Right ventricle myocardium superior (tissue), 1 donor: ENCODE measurements at regions not wholly inside any gene's neighbourhood (a gene's known extent, or its start where the extent isn't known, plus 50 kb on each side); places are given as distances from the start of the nearest gene placed in this dataset.
A peak's percentile ranks its signal among the peaks of the same experiment; 100 is the strongest.

ENCODE experiments used
- ATAC-seq: fragments of 200-7000 bp; cut with Tn5 transposase; one replicate; pipeline ENCODE4 v1.9.1; 2020; ENCODE audit warnings: mild to moderate bottlenecking; ENCODE audit not compliant: poor library complexity
- DNase-seq: peaks from one replicate; pipeline ENCODE4 v3.0.0-alpha.2; 2020
- intact Hi-C: fragments of 100-400 bp; cut with DNase I; formaldehyde crosslinking; loops from one replicate; pipeline ENCODE4 v1.11.2; 2022
- donor health status: DM: no; HTN: yes; CAD: no; lungs with severe emphysema.

DNA sequence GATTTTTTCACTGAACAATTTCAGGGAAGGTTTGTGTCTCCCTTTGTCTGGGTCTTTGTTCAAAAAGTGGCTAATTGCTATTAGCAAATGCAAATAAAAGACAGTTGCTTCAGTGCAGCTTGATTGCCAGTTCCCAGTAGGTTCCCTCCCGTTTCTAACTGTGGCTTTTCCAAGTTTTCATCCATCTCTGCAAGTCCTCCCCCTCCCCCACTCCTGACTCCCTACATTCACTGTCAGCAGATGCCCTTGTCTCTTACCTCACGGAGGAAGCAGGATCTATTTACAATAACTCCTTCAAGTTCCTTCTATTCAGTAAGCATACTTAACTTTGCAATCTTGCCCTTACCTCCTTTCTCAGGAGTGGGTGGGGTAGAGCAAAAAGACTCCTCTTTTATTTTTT lies 55.4 kb upstream of the SCEL start:
- ATAC-seq (no peak), DNase-seq (no peak)
- intact Hi-C loops = no loop called here

DNA sequence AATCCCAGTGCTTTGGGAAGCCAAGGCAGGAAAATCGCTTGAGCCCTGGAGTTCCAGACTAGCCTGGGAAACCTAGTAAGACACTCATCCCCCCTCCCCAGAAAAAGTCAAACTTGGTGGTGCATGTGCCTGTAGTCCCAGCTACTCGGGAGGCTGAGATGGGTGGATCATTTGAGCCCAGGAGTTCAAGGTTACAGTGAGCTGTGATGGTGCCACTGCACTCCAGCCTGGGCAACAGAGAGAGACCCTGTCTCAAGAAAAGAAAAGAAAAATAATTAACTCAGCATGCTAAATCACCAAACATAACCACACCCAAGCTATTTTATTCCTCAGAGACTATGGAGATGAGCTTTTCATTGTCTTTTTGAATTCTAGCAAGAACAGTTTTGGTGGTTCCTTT lies 56.2 kb upstream of the SCEL start:
- DNase-seq (no peak), ATAC-seq (no peak)
- intact Hi-C loops = no loop called here

DNA sequence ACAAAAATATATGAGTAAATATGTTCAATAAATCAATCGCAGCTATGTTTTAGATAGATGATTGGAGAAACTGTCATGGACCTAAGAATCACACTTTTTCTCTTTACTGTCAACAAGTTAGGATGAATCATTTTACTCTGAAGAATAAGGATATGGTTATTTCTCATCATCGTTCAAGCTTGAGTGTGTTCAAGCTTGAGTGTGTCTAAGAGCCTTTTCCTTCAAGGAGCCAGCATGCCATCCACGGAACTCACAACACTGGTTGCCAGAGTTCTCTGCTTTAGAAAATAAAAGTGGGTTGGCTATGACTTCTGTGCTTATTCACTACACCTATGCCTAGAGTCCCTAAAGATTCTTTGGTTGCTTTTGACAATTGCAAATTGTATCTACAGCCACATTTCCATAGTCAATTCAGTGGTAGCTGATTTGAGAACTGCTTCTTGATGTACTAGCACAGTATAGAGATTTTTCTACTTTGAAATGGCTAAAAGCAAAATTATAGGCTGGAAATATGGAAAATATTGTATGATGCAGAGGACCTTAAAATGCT lies 58.1 kb upstream of the SCEL start:
- ATAC-seq (no peak), DNase-seq (no peak)
- intact Hi-C loops = no loop called here

DNA sequence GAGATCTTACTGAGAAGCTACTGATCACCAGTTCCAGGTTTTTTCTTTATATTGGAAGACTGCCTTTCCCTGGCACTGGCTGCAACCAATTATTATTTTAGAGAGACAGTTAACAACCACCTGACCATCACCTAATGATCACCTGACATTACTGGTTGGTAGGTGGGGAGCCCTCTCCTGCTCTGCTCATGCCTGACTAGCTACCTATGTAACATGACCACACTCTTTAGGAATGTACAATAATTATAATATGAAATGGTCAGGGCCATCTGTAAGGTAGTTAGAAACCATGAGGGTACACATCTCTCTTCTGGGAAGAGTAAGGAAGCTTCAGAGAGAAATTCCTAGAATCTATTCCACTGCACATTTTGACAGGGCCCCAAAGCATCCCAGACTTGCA lies 59.0 kb upstream of the SCEL start:
- intact Hi-C loops = no loop called here
- ATAC-seq = no peak
- DNase-seq = no peak

DNA sequence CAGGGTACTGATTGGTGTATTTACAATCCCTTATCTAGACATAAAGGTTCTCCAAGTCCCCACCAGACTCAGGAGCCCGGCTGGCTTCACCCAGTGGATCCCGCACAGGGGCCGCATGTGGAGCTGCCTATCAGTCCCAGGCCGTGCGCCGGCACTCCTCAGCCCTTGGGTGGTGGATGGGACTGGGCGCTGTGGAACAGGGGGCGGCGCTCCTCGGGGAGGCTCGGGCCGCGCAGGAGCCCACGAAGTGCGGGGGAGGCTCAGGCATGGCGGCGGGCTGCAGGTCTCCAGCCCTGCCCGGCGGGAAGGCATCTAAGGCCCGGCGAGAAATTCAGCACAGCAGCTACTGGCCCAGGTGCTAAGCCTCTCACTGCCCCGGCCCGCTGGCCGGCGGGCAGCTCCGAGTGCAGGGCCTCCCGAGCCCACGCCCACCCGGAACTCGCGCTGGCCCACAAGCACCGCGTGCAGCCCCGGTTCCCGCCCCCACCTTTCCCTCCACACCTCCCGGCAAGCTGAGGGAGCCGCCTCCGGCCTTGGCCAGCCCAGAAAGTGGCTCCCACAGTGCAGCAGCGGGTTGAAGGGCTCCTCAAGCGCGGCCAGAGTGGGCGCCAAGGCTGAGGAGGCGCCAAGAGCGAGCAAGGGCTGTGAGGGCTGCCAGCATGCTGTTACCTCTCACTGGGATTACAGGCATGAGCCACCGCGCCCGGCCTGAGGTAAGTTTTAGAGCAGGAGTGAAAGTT lies 60.0 kb upstream of the SCEL start:
- intact Hi-C loops = no loop called here
- ATAC-seq = no peak
- peak; percentile 39 for DNase-seq

DNA sequence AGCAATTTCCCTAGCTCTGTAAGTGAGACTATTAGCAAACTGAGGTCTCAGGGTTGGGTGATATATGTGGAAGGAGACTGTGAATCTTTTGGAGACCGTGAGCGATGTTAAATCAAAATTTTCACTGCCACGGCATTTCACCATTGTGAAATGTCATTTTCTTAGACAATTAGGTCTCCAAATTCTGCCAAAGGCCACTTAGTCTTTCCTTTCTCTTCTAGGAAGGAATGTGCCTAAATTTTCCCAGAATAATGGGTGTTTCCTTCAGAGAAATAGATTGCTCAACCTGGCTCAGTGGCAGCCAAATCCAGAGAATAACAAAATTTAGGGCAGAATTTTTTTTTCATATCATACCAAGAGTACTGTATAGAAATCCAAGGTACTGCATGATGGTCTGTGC lies 64.5 kb upstream of the SCEL start:
- intact Hi-C loops = no loop called here
- ATAC-seq = peak; percentile 74
- DNase-seq = no peak

DNA sequence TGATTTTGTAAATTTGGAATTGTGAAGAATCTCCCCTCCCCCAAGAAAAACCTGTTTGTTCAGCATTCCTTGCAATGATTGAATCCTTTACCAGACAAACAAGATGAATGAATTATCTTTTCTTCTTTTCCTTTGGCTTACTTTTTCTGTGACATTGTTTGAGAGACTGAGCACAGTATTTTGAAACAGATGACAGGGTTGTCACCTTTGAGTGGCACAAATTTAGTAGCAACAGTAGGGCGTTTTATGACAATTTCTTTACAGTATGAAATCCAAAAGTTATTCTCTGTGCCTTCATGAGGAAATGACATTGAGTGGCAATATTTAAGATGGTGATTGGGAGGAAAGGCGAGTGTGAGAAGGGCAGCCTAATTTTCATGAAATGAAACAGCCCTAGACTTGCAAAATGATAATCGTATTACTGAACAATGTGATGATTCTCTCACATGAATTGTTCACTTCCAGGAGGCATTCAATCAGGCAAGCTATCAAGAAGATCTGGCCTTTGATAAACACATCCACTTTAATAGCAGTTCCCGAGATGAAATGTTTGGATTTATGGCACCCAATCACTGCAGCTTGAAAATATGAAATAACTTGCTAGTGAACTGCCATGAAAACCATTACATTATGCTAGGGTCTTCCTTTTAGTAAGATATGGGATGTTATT lies 68.6 kb upstream of the SCEL start:
- intact Hi-C loops = no loop called here
- ATAC-seq = no peak
- no peak for DNase-seq

DNA sequence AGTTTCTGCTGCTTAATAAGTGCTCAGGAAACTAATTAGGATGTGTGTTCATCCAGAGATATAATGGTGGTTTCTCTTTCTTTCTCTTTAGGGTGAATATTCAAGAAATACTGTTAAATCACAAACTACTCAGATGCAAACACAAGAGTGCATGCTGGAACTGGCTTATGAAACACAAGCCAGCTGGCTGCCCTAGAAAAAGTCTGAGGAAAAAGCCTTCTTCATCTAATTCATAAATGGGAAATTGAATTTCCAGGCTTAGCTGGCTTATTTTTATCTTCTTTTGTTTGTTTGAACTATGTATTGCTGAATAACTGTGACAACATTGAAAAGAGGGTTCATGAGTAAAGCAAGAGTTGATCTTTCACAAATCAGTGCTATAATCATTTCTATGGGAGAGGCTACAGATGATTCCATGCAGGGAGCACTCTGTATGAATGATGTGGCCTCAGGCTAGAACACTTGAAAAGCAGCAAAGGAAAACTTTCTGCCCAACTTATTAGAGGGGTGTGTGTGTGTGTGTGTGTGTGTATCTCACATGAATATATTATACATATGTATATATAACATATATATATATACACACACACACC lies 69.8 kb upstream of the SCEL start:
- intact Hi-C loops = no loop called here
- peak; percentile 41 for ATAC-seq

DNA sequence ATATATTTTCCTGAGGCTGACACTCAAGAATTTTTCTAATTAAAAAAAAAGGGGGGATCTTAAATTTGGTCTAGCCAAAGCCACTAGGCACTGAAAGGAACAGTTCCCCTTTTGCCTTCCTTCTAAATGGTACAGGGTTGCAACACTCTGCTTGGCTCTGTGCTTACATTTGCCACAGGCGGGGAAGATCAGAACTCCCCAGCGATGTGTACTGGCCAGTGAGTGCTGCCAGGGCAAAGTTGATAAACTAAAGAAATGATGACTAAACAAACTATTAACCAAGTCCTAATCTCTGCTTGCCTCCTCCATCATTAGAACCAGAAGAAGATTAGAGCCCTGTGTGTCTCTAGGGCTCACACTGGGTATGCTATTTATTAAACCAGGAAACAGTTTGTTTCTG lies 75.3 kb upstream of the SCEL start:
- ATAC-seq (peak; percentile 95), DNase-seq (peak; percentile 75)
- intact Hi-C loops = no loop called here

More for the DNA sequence above, 69.8 kb upstream of the SCEL start:
- DNase-seq = no peak

DNA sequence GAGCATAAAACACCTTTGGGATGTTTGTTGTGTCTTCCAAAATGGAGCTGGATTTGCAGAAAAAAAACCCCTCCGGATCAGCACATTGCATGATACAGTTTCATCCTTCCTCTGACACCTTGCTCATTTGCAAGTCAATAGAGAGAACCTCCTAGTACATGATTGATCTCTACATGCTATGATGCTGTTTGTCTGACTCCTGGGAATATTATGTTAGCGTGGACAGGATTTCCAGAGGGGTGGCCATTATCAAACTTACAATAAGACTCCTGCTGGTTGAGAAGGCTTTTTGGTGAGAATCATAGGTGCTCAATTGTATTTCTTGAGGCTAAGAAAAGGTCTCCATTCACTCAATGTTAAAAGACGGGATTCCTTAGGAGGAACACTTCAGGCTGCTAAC lies 75.9 kb upstream of the SCEL start:
- ATAC-seq (no peak), DNase-seq (no peak)
- intact Hi-C loops = no loop called here

DNA sequence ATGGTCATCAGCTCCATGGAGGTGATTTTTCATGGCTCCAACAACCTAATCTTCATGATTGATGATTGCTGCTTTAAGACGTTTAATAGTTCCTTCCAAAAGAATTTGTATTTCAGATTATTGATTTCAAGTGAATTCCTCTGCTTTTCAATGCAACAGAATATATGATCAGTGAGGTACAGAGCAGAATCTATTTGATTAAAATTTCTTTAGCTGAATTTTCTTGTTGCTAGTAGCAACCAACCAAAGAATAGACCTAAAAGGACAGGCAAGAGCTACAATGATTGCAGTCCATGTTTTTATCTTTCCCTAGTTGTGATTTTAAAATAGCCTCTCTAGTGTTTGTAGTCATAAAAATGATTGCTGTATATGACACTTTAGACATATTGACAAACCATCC lies 76.8 kb upstream of the SCEL start:
- ATAC-seq (no peak), DNase-seq (no peak)
- intact Hi-C loops = no loop called here

DNA sequence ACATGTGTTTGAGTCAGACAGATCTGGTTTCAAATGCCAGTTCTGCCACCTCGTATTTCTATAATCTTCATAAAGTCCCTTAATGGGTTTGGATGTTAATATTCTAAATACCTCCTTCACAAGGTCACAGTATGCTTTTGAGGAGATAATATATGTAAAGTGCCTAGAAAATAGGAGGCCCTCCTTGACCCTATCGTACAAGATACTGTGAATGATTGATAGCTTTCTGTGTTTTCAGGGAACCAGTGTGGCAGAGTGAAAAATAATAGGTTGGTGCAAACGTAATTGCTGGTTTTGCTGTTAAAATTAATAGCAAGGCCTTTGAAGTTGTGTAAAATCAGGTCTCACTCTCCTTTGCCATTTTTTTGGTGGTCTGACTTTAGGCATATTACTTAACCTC lies 77.5 kb upstream of the SCEL start:
- intact Hi-C loops = no loop called here
- no peak for DNase-seq
- no peak for ATAC-seq

DNA sequence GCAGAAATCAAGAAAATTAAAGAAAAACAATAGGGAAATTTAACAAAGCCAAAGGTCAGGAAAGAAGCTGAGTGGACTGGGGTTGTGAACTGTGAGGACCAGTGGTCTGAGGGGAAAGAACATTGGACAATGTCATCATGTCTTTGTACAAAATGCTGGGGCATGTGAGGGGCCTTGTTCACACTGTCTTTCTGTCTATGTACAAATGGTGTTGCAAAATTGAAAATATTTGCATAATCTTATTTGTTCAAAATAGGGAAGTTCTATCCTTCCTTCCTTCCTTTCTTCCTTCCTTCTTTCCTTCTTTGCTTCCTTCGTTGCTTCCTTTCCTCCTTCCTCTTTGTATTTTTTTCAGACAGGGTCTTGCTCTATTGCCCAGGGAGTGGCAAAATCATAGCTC lies 79.2 kb upstream of the SCEL start:
- ATAC-seq (no peak), DNase-seq (no peak)
- intact Hi-C loops = no loop called here

DNA sequence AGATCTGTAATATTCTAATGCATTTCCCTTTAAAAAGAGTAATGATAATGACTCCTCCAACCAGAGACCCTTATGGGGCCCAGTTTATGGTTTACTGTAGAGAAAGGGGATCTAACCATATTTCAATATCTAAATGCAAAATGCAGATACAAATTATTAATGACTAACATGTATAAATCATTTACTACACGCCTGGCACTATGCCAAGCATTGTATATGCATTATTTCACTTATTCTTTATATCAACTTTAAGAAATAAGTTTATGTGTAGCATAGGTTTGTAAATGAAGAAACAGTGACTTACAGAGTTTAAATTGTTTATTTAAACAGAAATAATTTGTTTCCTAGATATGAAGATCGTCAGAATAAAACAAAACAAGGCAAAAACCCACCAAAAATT lies 86.2 kb upstream of the SCEL start:
- DNase-seq = no peak
- intact Hi-C loops = no loop called here
- ATAC-seq = no peak

DNA sequence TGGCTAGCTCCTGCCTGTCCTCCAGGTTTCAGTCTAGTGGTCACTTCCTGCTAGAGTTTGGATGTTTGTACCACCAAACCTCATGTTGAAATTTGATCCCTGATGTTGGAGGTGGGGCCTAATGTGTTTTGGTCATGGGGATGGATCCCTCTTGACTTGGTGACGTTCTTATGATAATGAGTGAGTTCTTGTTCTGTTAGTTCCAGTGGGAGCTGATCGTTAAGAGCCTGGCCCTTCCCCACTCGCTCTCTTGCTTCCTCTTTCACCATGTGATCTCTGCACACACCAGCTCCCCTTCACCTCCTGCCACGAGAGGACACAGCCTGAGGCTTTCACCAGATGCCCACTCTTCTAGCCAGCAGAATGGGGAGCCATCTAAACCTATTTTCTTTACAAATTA lies 86.8 kb upstream of the SCEL start:
- no peak for ATAC-seq
- no peak for DNase-seq
- intact Hi-C loops = no loop called here

DNA sequence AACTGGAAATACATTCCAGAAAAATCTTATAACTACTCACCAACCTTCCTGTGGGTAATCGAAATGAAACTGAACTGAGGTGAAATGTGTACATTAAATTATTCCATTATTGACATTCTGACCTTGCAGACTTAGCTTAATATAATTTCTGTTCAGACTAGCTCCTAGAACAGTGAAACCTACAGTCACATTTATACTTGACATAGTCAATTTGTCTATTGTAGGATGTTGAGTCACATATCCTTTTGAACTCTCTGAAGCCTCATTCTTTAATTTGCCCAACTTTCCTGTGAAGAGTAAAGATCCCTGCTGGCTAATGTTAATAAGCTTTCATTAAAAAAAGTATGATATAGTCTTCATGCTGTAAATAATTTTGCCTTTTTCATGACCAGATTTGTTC lies 92.0 kb upstream of the SCEL start:
- DNase-seq (no peak), ATAC-seq (no peak)
- intact Hi-C loops = no loop called here

DNA sequence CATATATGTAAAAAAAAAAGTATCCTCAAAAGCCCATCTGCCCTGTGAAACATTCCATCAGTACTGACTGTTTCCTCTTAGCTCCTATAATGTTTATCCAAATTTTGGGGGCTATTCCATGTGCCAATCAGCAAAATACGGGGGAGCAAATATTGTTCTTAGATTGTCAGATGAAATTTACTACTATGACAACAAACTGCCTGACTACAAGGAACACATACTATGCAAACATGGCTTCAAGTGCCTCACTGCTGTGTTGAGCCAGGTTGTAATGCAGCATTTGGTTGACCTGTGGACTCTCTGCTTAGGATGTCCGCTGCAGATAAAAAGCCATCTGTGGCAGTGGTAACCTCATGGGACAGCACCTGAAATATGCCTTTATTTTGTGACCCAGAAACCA lies 98.2 kb upstream of the SCEL start:
- DNase-seq (no peak), ATAC-seq (no peak)
- intact Hi-C loops = no loop called here

DNA sequence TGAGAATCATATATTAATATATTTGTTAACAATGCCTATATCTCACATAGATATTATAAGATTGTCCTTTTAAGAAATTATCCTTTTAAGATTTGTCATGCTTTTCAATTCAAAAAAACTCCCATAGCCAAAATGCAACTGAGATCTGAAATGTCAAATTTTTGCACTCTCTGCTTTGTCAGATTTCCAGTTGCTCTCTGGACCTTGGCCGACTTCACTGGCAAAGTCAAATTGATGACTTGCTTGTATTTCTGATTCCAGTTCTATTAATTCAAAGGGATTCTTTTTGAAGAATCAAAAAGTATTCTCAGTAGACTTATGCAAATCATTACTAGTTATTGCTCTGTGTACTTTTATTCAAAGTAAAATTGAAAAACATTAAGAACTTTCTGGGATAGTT lies 101.2 kb upstream of the SCEL start:
- intact Hi-C loops = no loop called here
- no peak for ATAC-seq
- DNase-seq = no peak

DNA sequence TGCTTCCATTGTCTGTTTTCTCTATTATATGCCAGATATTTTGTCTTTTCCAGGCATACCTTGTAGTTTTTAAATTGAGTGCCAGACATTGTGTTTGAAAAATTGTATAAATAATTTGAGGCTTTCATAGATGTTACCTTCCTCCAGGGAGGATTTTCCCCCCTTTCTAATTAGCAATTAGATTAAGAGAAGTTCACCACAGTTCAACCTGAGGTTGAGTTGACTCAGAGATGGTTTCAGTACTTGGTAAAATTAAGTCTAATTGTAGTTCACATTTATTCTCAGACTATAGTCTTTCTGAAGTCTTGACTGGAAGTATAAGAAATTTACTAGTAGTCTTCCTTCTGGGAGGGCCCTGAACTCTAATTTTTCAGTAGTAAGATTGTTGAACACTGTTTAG lies 104.1 kb upstream of the SCEL start:
- DNase-seq = no peak
- intact Hi-C loops = no loop called here
- ATAC-seq = no peak

DNA sequence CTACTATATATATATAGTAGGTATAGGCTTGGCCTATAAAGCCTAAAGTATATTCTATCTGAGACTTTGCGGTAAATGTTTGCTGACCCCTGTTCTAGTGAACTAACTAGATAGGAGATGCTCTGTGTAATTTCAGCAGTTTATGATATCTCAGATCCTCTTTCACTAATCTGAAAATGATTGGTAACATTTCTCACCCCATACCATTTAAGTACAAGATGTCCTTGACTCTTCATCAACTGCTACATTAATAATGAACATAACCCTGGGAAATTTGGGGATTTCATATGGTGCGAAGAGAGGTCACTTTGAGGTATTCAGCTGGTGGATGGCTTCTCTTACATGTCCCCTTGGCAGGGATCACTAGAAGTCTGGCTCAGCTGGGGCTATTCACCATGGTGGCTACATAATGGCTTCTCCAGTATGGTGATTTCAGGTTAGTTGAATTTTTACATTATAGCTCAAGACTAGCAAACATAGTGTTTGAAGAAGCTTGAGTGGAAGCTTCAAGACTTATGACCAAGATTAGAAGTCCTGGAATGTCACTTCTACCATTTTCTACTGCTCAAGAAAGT lies 103.6 kb upstream of the MYCBP2 start:
- ATAC-seq (no peak), DNase-seq (no peak)
- intact Hi-C loops = no loop called here
